Coronary artery (tissue), 2 donors: ENCODE measurements at regions not wholly inside any gene's neighbourhood (a gene's known extent, or its start where the extent isn't known, plus 50 kb on each side); places are given as distances from the start of the nearest gene placed in this dataset.

ENCODE experiments used
- DNase-seq: peaks from one replicate; pipeline ENCODE4 v3.0.0-alpha.2; 2017; ENCODE audit warnings: low spot score
- H3K27ac ChIP-seq, 2 donors: fragments of 200-600 bp; sonication (generic); one replicate each; pipeline ENCODE4 v1.5.1; 2016 to 2019
- H3K4me3 ChIP-seq: fragments of 200-600 bp; sonication (generic); 2 replicates; pipeline ENCODE4 v1.5.1; 2016; ENCODE audit warnings: mild to moderate bottlenecking, moderate library complexity
- TF ChIP-seq, protein P1 (sequence below): fragments of 200-600 bp; sonication (generic); IDR thresholded peaks from one replicate; pipeline ENCODE4 v1.5.1; 2019; ENCODE audit warnings: antibody characterized with exemption

DNA sequence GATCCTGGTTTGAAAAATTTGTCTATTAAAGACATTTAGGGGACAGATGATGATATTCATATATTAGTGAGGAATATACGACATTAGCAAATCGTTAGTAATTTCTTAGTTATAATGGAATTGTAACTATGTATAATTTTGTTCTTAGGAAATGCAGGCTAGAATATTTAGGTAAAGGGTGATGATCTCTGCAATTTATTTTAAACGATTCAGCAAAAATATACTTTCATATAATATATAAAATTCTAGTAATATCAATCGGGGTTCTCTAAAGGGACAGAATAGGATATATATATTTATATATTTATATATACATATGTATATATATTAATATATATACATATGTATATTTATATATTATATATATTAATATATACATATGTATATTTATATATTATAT is 142.5 kb upstream of the DNAJC10 start:
- TF ChIP-seq, protein P1, sequence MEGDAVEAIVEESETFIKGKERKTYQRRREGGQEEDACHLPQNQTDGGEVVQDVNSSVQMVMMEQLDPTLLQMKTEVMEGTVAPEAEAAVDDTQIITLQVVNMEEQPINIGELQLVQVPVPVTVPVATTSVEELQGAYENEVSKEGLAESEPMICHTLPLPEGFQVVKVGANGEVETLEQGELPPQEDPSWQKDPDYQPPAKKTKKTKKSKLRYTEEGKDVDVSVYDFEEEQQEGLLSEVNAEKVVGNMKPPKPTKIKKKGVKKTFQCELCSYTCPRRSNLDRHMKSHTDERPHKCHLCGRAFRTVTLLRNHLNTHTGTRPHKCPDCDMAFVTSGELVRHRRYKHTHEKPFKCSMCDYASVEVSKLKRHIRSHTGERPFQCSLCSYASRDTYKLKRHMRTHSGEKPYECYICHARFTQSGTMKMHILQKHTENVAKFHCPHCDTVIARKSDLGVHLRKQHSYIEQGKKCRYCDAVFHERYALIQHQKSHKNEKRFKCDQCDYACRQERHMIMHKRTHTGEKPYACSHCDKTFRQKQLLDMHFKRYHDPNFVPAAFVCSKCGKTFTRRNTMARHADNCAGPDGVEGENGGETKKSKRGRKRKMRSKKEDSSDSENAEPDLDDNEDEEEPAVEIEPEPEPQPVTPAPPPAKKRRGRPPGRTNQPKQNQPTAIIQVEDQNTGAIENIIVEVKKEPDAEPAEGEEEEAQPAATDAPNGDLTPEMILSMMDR, result no peak
- Histone ChIP-seq H3K4me3 (no peak overlapping the region), H3K27ac (no peak overlapping the region)
- no peak for DNase-seq

DNA sequence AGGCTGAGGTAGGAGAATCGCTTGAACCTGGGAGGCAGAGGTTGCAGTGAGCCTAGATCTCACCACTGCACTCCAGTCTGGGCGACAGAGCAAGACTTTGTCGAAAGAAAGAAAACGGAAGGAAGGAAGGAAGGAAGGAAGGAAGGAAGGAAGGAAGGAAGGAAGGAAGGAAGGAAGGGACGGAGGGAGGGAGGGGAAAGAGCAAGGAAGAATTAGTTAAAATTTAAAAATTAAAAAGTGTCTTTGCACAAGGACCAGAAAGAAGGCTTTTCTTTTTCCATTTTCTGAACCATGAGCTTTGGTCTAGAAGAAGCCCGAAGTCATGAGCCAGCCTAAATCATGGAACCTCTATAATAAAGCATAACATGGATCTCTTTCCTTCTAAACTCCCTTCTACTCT is 138.2 kb upstream of the DNAJC10 start:
- TF ChIP-seq, protein P1, result no peak
- no peak for DNase-seq
- no peak overlapping the region for H3K4me3 ChIP-seq
- no peak overlapping the region for H3K27ac ChIP-seq

DNA sequence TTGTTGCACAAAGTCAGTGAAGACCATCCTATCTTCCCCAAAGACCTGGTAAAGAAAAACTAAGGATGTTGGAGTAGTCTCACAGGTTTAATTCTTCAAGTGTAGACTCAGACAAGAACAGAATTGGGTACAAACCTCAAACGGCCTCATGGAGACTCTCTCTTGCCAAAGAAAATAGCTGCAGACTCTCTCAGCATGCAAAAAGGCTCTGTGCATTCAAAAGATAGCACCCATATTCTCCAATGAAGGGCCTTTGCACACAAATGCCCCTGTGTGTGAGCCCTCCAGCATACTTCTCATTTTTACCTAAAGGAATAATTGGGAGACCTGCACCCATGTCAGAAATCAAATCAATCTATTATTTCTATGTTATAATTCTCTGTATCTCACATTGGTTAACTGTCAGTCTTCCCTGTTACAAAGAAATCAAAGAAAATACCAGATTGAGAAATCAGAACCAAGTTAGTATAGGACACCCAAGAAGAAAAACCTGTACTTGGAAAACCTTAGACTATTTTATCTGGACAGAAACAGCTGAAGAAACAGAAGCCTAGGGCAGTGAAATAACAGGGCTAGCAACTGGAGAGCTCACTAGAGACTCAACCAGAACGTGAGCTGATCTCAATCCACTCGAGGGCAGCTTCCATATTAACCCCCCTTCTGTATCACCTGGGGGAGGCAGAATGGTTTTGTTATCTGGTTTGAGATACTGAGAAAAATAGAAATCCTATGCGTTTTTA is 134.7 kb upstream of the DNAJC10 start:
- Histone ChIP-seq H3K27ac (no peak overlapping the region), H3K4me3 (no peak overlapping the region)
- no peak for DNase-seq
- TF ChIP-seq, protein P1, result no peak

DNA sequence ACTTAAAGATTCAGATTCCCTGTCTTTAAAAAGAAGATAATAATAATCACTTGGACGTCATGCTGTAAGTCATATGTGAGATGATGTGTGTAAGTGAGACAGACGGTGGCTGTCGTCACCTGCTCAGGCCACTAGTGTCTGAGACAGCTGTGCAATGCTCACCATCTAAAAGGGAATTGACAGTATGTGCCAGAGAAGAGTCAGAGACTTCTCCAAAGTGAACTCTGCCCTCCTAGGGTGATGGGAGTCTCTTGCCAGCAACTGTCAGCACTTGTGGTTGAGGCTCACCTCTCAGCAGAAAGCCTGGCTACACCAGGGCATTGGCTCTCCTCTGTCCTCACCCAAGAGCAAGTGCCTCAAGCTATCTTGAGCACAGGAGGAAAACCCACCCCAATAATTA is 131.6 kb upstream of the DNAJC10 start:
- Histone ChIP-seq H3K4me3 (no peak overlapping the region), H3K27ac (no peak overlapping the region)
- DNase-seq, result no peak
- TF ChIP-seq, protein P1, result no peak

DNA sequence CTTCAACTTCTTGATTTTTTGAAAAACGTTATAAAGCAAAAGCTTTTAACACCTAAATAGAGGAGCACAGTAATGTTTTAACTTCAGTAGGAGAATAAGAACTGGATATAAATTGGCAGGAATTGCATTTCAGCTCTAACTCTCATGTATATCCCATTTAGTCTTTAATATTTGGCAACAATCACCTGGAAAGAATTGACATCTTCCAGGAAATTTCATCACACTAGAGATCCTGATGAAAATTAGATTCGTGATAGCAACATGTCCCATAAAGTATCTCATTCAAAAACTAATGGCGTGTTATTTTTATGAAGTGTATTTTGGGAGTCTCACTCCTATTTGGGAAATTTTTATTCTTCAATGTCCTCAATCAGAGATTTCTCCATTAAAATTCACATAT is 131.1 kb upstream of the DNAJC10 start:
- no peak for DNase-seq
- Histone ChIP-seq H3K4me3 (no peak overlapping the region), H3K27ac (no peak overlapping the region)
- TF ChIP-seq, protein P1, result no peak

DNA sequence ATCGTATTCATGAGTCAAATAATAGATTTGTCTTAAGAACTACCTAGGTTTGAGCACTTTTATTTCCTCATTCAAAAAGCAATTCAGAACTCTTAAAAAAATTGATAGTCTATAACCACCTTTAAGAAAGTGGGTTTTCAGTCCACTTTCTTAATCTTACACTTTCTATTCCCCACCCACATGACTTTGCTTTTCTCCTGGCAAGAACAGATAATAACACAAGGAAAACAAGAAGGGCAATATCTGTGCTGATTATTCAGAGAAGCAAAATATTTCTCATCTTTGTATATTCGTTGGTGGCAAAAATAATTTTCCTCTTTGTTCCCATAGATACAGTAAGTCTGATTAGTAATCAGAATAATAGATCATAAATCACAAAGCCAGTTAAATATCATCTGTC is 130.6 kb upstream of the DNAJC10 start:
- Histone ChIP-seq H3K27ac (no peak overlapping the region), H3K4me3 (no peak overlapping the region)
- DNase-seq, result no peak
- TF ChIP-seq, protein P1, result no peak

DNA sequence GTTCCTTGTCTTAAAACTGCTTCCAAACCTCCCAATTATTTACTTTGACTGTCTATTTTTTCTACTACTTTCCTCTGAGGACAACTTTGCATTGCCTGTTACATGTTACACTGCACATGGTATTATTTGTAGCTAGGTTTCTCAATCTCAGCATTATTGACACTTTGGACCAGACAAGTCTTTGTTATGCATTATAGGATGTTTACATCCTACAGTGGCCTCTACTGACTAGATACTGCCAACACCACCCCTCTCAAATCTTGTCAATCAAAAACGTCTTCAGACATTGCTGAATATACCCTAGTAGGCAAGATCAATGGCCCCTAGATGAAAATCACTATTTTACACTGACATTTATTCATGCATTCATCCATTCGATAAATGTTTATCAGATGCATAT is 129.6 kb upstream of the DNAJC10 start:
- Histone ChIP-seq H3K27ac (no peak overlapping the region), H3K4me3 (no peak overlapping the region)
- no peak for DNase-seq
- TF ChIP-seq, protein P1, result no peak
